Stimulated activated CD4-positive, alpha-beta T cell treated with anti-CD3 and anti-CD28 coated beads, Interleukin-12 subunit alpha, Interleukin-12 subunit beta, amount 100 ng/mL, for 24 hours (primary cell): ENCODE measurements at regions not wholly inside any gene's neighbourhood (a gene's known extent, or its start where the extent isn't known, plus 50 kb on each side); places are given as distances from the start of the nearest gene placed in this dataset.
A peak's percentile ranks its signal among the peaks of the same experiment; 100 is the strongest.

Experiments
- DNase-seq, 2 experiments: peaks; one replicate each; pipeline ENCODE4 v3.0.0-alpha.2; 2020; ENCODE audit warnings: low read depth in 2 of 2

- DNase-seq, result no peak
Observed at GRCh38 chr4:56286763-56287162, 100.5 kb downstream of the AASDH start.

GRCh38 chr4:56283375-56283774 lies 103.9 kb downstream of the AASDH start:
- no peak for DNase-seq

GRCh38 chr4:56282004-56282403 lies 105.3 kb downstream of the AASDH start:
- no peak for DNase-seq

- no peak for DNase-seq
Observed at GRCh38 chr4:56276547-56276946, 110.7 kb downstream of the AASDH start.

GRCh38 chr4:56273391-56273790 lies 113.9 kb downstream of the AASDH start:
- no peak for DNase-seq

GRCh38 chr4:56272927-56273326 lies 114.4 kb downstream of the AASDH start:
- no peak for DNase-seq

GRCh38 chr4:56272003-56272402 lies 115.3 kb downstream of the AASDH start:
- DNase-seq, result no peak

- no peak for DNase-seq
Observed at GRCh38 chr4:56271131-56271530, 116.2 kb downstream of the AASDH start.

- no peak for DNase-seq
Observed at GRCh38 chr4:56267558-56267957, 119.7 kb downstream of the AASDH start.

- no peak for DNase-seq
Observed at GRCh38 chr4:56264873-56265272, 122.4 kb downstream of the AASDH start.

GRCh38 chr4:56261027-56261426 lies 126.3 kb downstream of the AASDH start:
- peak; percentile 28 to 52 for DNase-seq

- no peak for DNase-seq
Observed at GRCh38 chr4:56260320-56260719, 127.0 kb downstream of the AASDH start.

- DNase-seq, result no peak
Observed at GRCh38 chr4:56259655-56260054, 127.6 kb downstream of the AASDH start.

GRCh38 chr4:56255820-56256219 lies 131.5 kb downstream of the AASDH start:
- DNase-seq, result no peak

GRCh38 chr4:56253666-56254305 lies 133.5 kb downstream of the AASDH start:
- DNase-seq, result no peak

- no peak for DNase-seq
Observed at GRCh38 chr4:56252561-56253152, 134.6 kb downstream of the AASDH start.

- no peak for DNase-seq
Observed at GRCh38 chr4:56251556-56251955, 135.7 kb downstream of the AASDH start.

- no peak for DNase-seq
Observed at GRCh38 chr4:56250776-56251175, 136.5 kb downstream of the AASDH start.

- no peak for DNase-seq
Observed at GRCh38 chr4:56247646-56248045, 139.6 kb downstream of the AASDH start.

GRCh38 chr4:56246233-56246610 lies 141.1 kb downstream of the AASDH start:
- DNase-seq, result no peak

GRCh38 chr4:56245547-56246232 lies 141.6 kb downstream of the AASDH start:
- DNase-seq, result no peak

- DNase-seq, result no peak
Observed at GRCh38 chr4:56244681-56245080, 142.6 kb downstream of the AASDH start.

- no peak for DNase-seq
Observed at GRCh38 chr4:56243107-56243506, 144.2 kb downstream of the AASDH start.
